B cell (primary cell): ENCODE measurements at regions not wholly inside any gene's neighbourhood (a gene's known extent, or its start where the extent isn't known, plus 50 kb on each side); places are given as distances from the start of the nearest gene placed in this dataset.

ENCODE experiments used
- ATAC-seq: fragments of 200-7000 bp; cut with Tn5 transposase; one replicate; pipeline ENCODE4 v1.10.0; 2021; ENCODE audit warnings: low read depth, mild to moderate bottlenecking, moderate number of reproducible peaks, moderate library complexity
- CTCF ChIA-PET: fragments of 350-600 bp; sonication (Branson Sonifier 250); formaldehyde crosslinking; loops from one replicate; lab custom pipeline; 2021; ENCODE audit warnings: antibody characterized with exemption, inconsistent platforms; lab: Charles Lee
- POLR2A ChIA-PET: fragments of 350-600 bp; sonication (Branson Sonifier 250); formaldehyde crosslinking; loops from one replicate; lab custom pipeline; 2021; ENCODE audit warnings: antibody characterized with exemption; lab: Charles Lee
- DNase-seq: peaks from one replicate; pipeline ENCODE4 v3.0.0; 2013
- H2AFZ ChIP-seq: 2 replicates; pipeline ENCODE4 v1.6.1; 2012; ENCODE audit warnings: mild to moderate bottlenecking, low read depth, low read length; ENCODE audit not compliant: insufficient read depth, poor library complexity, severe bottlenecking
- H3K27ac ChIP-seq, 2 donors: 1 replicate in 1 of 2; 2 replicates in 1 of 2; pipeline ENCODE4 v1.5.1; 2012 to 2013; ENCODE audit warnings: low read length in 2 of 2, mild to moderate bottlenecking in 2 of 2, moderate library complexity in 1 of 2
- H3K27me3 ChIP-seq, 4 experiments: fragments of 200-600 bp in 1 of 4; sonication (generic) in 1 of 4; replicated peaks in 1 of 4; 1 replicate in 2 of 4; 2 replicates in 2 of 4; pipeline versions ENCODE4 v1.6.1 to v1.7.0; 2013 to 2016; ENCODE audit warnings: low read length in 3 of 4, mild to moderate bottlenecking in 2 of 4, mixed read lengths in 1 of 4, moderate library complexity in 1 of 4; ENCODE audit not compliant: insufficient read depth in 4 of 4, control insufficient read depth in 3 of 4; ENCODE audit errors: control extremely low read depth in 1 of 4
- H3K36me3 ChIP-seq, 2 experiments: replicated peaks in 1 of 2; 1 replicate in 1 of 2; 2 replicates in 1 of 2; pipeline versions ENCODE4 v1.6.1 to v1.7.1; 2013; ENCODE audit warnings: low read length in 1 of 2; ENCODE audit not compliant: insufficient read depth in 2 of 2, control insufficient read depth in 1 of 2; ENCODE audit errors: control extremely low read depth in 1 of 2, extremely low read depth in 1 of 2
- H3K4me1 ChIP-seq, 2 donors: fragments of 200-600 bp in 1 of 2; sonication (generic) in 1 of 2; 1 replicate in 1 of 2; 2 replicates in 1 of 2; pipeline versions ENCODE4 v1.5.1 to v1.6.1; 2013 to 2017; ENCODE audit warnings: low read length in 2 of 2; ENCODE audit not compliant: control insufficient read depth in 2 of 2, insufficient read depth in 2 of 2
- H3K4me2 ChIP-seq: replicated peaks from 2 replicates; pipeline ENCODE3; 2012; ENCODE audit warnings: mild to moderate bottlenecking, low read depth, low read length; ENCODE audit not compliant: poor library complexity, severe bottlenecking
- H3K4me3 ChIP-seq, 5 experiments: fragments of 200-600 bp in 1 of 5; sonication (generic) in 1 of 5; 1 replicate in 3 of 5; 2 replicates in 2 of 5; pipeline versions ENCODE4 v1.5.1 to v1.7.0; 2011 to 2016; ENCODE audit warnings: low read length in 4 of 5, mild to moderate bottlenecking in 4 of 5, low read depth in 2 of 5, control low read depth in 1 of 5, moderate library complexity in 1 of 5; ENCODE audit not compliant: insufficient read depth in 1 of 5; ENCODE audit errors: control extremely low read depth in 1 of 5, extremely low read depth in 1 of 5
- H3K79me2 ChIP-seq: fragments of 200-600 bp; sonication (generic); one replicate; pipeline ENCODE4 v1.6.0; 2016; ENCODE audit warnings: low read length; ENCODE audit not compliant: control insufficient read depth, insufficient read depth
- H3K9ac ChIP-seq: fragments of 200-600 bp; sonication (generic); 2 replicates; pipeline ENCODE4 v1.6.1; 2017; ENCODE audit warnings: mild to moderate bottlenecking, low read length, moderate library complexity
- H3K9me3 ChIP-seq, 3 donors: one replicate each; pipeline versions ENCODE4 v1.6.1 to v1.7.1; 2013; ENCODE audit warnings: low read length in 2 of 3; ENCODE audit not compliant: control insufficient read depth in 2 of 3, insufficient read depth in 1 of 3; ENCODE audit errors: control extremely low read depth in 1 of 3
- H4K20me1 ChIP-seq: 2 replicates; pipeline ENCODE4 v1.6.0; 2012; ENCODE audit warnings: mild to moderate bottlenecking, low read length; ENCODE audit not compliant: insufficient read depth, control insufficient read depth, poor library complexity, severe bottlenecking
- H3K27ac Mint-ChIP-seq: one replicate; pipeline ENCODE4 v1.8.0; 2021; ENCODE audit warnings: mixed read lengths
- H3K27me3 Mint-ChIP-seq: one replicate; pipeline ENCODE4 v1.8.0; 2021; ENCODE audit warnings: mixed read lengths
- H3K4me1 Mint-ChIP-seq: one replicate; pipeline ENCODE4 v1.8.0; 2021; ENCODE audit warnings: mixed read lengths
- H3K4me3 Mint-ChIP-seq: one replicate; pipeline ENCODE4 v1.8.0; 2021; ENCODE audit warnings: mixed read lengths
- H3K9me3 Mint-ChIP-seq: one replicate; pipeline ENCODE4 v1.8.0; 2022; ENCODE audit warnings: mixed read lengths; ENCODE audit not compliant: insufficient read depth
- EZH2 ChIP-seq: IDR thresholded peaks from 2 replicates; pipeline ENCODE4 v1.6.1; 2012; ENCODE audit warnings: borderline replicate concordance, low read depth, mild to moderate bottlenecking, moderate library complexity, low read length; ENCODE audit not compliant: insufficient read depth, poor library complexity, severe bottlenecking
- WGBS: methylation state at CpG from one replicate; pipeline ENCODE4 v1.1.5; 2013; ENCODE audit warnings: missing lambda C conversion rate; ENCODE audit not compliant: insufficient coverage; 5-methylcytosine and 5-hydroxymethylcytosine counted together
- intact Hi-C: fragments of 100-400 bp; cut with micrococcal nuclease; formaldehyde crosslinking; loops from one replicate; pipeline ENCODE4 v1.10.0; 2022
- TF ChIP-seq, protein P1 (sequence below): fragments of 200-600 bp; IDR thresholded peaks from one replicate; pipeline ENCODE4 v1.8.0; 2022; ENCODE audit warnings: antibody characterized with exemption, mild to moderate bottlenecking

DNA sequence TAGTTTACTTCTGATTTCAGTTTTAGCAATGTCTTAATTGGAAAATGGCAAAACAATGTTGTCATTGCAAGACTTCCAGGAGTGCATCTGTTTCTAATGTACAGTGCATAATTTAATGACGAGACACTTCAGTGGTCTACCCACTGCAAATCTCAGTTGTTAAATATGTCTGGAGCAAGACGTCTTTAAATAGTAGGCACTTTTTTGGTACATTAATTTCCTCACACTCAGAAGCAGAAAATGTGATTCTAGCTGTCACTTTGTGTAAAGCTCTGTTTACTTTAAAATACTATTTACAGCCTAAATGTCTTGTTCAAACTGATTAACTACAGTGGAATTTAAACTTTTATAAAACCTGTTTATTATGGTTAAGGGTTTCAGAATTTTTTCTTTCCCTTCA lies 815.5 kb downstream of the TLE1 start:
- no peak overlapping the region for H3K4me3 ChIP-seq
- no peaks in the 10 kb centered on the region for H3K79me2 ChIP-seq
- H3K9ac ChIP-seq = no peak overlapping the region
- no peaks in the 10 kb centered on the region for H3K36me3 ChIP-seq
- H3K27me3 ChIP-seq = no peaks in the 10 kb centered on the region
- H3K4me1 ChIP-seq = no peaks in the 10 kb centered on the region
- no peak for ATAC-seq
- no peak overlapping the region for H3K4me2 ChIP-seq
- no peaks in the 10 kb centered on the region for H4K20me1 ChIP-seq
- no peaks in the 10 kb centered on the region for H3K27me3 Mint-ChIP-seq
- H2AFZ ChIP-seq = no peak overlapping the region
- H3K27ac ChIP-seq = no peak overlapping the region
- no peaks in the 10 kb centered on the region for H3K9me3 ChIP-seq
- TF ChIP-seq, protein P1, sequence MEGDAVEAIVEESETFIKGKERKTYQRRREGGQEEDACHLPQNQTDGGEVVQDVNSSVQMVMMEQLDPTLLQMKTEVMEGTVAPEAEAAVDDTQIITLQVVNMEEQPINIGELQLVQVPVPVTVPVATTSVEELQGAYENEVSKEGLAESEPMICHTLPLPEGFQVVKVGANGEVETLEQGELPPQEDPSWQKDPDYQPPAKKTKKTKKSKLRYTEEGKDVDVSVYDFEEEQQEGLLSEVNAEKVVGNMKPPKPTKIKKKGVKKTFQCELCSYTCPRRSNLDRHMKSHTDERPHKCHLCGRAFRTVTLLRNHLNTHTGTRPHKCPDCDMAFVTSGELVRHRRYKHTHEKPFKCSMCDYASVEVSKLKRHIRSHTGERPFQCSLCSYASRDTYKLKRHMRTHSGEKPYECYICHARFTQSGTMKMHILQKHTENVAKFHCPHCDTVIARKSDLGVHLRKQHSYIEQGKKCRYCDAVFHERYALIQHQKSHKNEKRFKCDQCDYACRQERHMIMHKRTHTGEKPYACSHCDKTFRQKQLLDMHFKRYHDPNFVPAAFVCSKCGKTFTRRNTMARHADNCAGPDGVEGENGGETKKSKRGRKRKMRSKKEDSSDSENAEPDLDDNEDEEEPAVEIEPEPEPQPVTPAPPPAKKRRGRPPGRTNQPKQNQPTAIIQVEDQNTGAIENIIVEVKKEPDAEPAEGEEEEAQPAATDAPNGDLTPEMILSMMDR = no peak
- TF ChIP-seq EZH2 = no peak
- no peak overlapping the region for H3K4me3 Mint-ChIP-seq
- no peaks in the 10 kb centered on the region for H3K9me3 Mint-ChIP-seq
- no peaks in the 10 kb centered on the region for H3K4me1 Mint-ChIP-seq
- no peak overlapping the region for H3K27ac Mint-ChIP-seq
- intact Hi-C loops = no loop called here
- POLR2A ChIA-PET = no interaction called here
- WGBS = no CpG with 5 or more reads among the region's 2 CpGs
- CTCF ChIA-PET = interaction anchor here (1.1 kb wide), 1 partner anchor 35 kb away, joined by 3 read pairs; no protein-coding TSS in a partner anchor
- no peak for DNase-seq

- no peak overlapping the region for H3K4me3 Mint-ChIP-seq
Observed at GRCh38 chr9:80871596-80871995, 817.8 kb downstream of the TLE1 start.

More at GRCh38 chr9:80871596-80871995, 817.8 kb downstream of the TLE1 start:
- H3K27ac Mint-ChIP-seq = no peak overlapping the region
- peaks cover 7% of the 10 kb centered on the region for H3K9me3 Mint-ChIP-seq
- Histone ChIP-seq H3K36me3 (no peaks in the 10 kb centered on the region), H3K27ac (no peak overlapping the region), H3K27me3 (no peaks in the 10 kb centered on the region), H4K20me1 (no peaks in the 10 kb centered on the region), H3K4me3 (no peak overlapping the region), H3K4me2 (no peak overlapping the region), H3K4me1 (no peaks in the 10 kb centered on the region), H3K9ac (no peak overlapping the region), H2AFZ (no peak overlapping the region), H3K79me2 (no peaks in the 10 kb centered on the region), H3K9me3 (no peaks in the 10 kb centered on the region)
- ChIA-PET CTCF (no interaction called here), POLR2A (no interaction called here)
- no peaks in the 10 kb centered on the region for H3K27me3 Mint-ChIP-seq
- intact Hi-C loops = no loop called here
- no peak for ATAC-seq
- no peak for DNase-seq
- TF ChIP-seq, protein P1 = no peak
- no peak for TF ChIP-seq EZH2
- no peaks in the 10 kb centered on the region for H3K4me1 Mint-ChIP-seq
